ENCODE measurements at regions not wholly inside any gene's neighbourhood (a gene's known extent, or its start where the extent isn't known, plus 50 kb on each side); places are given as distances from the start of the nearest gene placed in this dataset.
"Not testable (repeated sequence)": the region's sequence is repeated elsewhere in the genome, so short reads cannot be mapped to it uniquely, and the experiment has no call there.

DNA sequence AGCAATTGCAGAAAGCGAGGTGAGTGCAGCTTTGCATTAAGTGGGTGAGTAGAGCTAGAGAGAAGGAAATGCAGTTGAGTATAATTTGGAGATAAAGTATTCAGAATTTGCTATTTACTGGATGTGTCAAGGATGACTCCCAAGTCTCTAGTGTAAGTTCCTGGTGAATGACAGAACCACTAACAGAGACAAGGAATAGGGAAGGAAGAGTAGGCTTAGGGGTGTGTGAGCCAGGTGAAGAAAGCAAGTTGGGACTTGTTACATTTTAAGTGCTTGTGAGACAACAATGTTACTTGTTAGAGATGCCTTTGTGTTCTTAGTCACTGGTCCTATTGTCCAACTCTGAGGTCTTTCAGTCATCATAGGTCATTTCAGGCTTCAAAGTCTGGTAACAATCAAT is 70.8 kb downstream of the TBC1D26 start:
- DNase-seq = not testable (repeated sequence)

DNA sequence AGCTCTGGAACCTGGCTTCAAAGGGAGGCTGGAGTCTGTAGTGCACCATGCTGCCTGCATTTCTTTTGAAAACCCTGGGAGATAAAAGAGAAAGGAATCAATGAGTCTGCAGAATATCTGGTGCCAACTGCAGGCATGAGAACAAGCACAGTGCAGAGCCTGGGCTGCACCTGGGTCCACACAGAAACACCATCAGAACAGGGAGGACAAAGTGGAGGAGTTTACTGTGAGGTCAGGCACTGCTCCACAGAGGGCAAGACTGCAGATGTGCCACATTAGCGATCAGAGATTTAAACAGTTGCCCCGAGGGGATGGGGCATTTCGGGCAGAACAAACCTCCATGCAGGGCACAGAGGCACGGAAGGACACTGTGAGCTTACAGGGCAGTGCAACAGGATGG is 74.7 kb downstream of the TBC1D26 start:
- not testable (repeated sequence) for DNase-seq

DNA sequence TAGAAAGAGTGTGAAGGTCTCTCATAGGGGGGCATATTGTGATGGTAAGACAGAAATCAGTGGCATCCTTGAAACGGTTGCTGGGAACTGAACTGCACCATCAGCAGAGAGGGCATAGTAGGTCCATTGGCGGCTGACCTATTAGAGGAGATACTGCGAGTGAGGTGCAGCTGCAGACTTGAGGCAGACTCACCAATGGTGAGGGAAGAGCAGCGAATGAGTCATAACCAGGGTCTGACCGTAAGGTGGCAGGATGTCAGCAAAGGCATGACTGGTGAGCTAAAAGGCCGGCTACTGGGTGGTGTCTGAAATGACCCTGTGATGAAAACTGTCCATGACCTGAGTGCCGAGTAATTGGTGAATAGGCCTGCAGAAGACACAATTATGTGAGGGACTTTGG is 81.3 kb downstream of the TBC1D26 start:
- DNase-seq = not testable (repeated sequence)

DNA sequence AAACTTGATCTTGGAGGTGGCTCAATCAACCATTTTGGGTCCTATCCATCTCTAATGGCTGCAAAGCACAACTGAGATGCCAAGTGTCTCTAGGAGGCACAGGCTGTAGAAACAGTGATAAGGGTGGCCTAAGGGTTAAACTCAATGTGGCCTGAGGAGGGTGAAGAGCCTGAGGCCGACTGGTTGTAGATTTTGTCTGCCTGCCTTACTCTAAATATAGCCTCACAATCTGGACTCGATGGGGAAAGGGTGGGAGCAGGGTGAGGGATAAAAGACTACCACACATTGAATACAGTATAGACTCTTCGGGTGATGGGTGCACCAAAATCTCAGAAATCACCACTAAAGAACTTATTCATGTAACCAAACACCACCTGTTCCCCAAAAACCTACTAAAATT is 81.9 kb downstream of the TBC1D26 start:
- DNase-seq = not testable (repeated sequence)

DNA sequence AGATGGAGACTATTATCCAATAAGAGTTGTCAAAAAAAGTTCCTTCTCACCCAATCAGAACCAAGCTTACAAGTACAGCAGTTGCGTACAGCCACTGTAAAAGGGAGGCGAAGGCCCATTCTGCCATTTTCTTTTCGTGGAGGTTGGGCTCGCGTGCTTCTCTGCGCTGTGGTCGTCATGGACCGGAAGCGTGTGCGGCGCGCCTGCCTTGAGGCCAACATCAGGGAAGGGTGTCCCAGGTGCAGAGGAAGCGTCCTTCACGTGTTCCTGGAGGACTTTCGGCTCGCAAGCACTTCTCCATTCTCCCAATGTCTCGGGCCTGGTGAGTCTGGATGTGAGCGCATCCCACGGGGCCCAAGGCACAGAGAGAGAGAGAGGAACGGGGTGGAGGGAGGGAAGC is 85.8 kb downstream of the TBC1D26 start:
- DNase-seq = not testable (repeated sequence)

DNA sequence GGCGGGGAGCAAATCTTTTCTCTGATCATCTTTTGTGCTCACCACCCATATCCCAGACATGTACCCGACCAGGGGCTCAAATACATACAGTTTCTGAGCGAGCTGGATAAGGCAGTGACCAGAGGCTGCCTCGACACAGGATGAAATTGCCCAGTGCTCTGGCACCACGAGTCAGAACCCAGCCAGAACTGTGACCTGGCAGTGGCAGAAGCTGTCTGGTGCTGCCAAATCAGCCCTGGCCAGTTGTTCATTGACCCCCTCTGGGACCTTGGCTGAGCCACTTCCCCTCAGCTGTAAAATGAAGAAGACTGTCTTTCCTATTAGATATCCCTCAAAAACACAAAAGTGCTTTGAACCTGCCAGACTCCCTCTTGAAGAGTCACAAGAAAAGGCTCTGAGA is 90.2 kb downstream of the TBC1D26 start:
- not testable (repeated sequence) for DNase-seq

DNA sequence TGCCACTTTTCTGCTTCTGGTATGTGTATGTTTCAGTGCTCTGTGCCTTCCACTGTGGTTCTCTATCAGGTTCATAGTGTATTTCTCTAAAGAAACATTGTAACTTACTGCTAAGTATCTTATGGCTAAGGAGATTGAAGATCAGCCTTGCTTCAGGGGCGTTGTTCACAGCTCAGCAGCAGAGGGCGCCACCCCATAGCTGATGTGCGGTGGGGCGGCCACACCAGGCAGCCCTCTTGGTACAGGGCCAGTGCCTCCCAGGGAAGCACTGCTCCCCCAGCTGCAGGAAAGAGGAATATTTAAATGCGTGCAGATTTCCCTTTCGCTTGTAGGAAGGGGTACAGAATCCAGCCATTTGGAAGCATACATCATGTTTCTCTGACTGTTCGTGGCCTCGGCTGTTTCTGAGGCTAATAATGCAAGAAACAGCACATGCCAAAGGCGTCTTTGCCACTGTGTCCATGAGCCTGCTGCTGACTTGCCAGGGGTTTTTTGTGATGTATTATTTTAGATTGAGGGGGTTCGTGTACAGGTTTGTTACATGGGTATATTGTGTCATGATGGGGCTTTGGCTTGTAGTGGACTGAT is 96.7 kb downstream of the TBC1D26 start:
- peak; percentile 65 for DNase-seq

DNA sequence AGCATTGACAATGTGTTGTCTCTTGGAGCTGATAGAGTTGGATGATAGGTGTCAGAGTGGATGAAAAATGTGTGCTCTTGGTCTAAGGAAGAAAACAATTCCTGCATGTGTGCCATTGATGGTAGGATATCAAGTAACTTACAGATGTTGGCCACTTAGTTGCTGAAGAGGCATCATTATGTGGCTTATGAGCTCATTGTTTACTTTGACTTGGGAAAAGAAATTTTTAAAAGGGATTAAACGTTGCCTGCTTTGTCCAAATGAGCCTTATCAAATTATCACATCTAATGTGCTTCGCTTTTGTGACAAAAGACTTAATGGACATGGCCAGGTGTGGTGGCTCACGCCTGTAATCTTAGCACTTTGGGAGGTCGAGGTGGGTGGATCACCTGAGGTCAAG is 98.1 kb downstream of the TBC1D26 start:
- DNase-seq = not testable (repeated sequence)

DNA sequence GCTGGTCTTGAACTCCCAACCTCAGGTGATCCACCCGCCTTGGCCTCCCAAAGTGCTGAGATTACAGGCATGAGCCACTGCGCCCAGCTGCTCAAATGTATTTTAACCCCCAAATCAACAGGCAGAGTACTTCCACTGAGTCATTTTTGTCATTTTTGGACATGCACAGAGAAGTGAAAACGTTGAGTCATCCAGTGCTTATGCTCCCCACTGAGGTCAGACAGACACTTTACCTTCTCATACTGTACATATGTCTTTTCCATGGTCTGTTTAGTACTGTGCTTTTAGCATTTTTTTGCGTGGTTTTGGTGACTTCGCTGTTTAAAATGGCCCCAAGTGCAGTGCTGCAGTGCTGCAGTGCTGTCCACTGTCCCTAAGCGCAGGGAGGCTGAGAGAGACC is 99.1 kb downstream of the TBC1D26 start:
- not testable (repeated sequence) for DNase-seq

DNA sequence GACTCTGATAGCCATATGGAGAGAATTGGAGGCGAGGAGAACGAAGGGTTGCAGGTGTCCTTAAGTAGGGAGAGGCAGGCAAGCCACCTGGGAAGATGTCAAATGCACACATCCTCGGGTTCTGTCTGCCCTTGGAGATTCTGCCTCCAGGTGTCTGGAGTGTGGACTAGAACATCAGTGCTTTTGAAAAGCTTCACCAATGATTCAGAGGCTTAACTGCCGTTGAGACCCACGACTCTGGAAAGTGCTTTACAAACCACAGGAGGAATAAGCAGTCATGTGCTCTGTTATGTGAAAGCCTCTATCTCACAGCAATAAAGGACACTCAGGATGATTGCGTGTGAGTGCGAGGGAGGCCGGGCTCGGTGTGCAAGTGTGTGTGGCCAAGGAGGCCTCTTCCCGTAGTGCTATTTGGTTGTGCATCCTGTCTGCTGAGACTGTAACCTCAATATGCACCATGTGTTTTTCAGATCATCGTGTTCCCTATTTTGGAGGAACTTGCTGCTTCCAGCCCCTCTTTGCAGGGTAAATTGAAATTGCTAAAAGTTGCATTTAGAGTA is 100.9 kb downstream of the TBC1D26 start:
- not testable (repeated sequence) for DNase-seq

DNA sequence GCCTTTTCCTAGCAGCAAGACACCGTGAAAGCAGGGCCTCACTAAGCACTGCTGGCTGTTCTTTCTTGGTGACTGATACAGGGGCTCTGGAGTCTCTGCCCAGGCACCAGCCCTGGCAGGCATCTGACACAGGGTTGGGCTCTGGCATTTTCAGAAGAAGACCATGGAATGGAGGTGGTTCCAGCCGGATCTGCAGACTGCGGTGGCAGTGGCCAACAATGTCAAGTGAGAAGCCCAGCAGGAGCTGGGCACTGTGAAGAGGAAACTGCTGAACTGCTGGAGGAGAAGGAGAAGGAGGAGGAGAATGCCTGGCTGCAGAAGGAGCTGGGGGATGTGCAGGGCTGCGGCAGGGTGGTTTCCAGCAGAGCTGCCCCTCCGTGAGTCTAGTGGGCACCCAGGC is 101.8 kb downstream of the TBC1D26 start:
- not testable (repeated sequence) for DNase-seq

DNA sequence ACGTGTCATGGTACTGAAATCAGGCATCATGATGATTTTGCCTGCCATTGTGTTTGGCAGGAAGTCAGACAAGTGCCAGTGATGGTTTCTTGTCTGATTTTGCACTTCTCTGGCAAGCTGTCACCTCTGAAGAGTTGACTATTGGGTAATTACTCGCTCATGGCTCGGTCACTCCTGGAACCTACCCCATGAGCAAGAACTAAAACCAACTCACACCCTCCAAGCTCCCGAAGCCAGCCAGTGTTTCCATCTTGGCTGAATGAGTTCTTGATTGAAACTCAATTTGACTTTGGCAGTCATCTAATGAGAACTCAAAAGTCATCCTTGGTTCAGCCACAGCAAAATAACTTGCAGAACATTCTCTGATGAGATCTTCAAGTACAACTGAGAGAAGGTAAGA is 103.4 kb downstream of the TBC1D26 start:
- DNase-seq = not testable (repeated sequence)

DNA sequence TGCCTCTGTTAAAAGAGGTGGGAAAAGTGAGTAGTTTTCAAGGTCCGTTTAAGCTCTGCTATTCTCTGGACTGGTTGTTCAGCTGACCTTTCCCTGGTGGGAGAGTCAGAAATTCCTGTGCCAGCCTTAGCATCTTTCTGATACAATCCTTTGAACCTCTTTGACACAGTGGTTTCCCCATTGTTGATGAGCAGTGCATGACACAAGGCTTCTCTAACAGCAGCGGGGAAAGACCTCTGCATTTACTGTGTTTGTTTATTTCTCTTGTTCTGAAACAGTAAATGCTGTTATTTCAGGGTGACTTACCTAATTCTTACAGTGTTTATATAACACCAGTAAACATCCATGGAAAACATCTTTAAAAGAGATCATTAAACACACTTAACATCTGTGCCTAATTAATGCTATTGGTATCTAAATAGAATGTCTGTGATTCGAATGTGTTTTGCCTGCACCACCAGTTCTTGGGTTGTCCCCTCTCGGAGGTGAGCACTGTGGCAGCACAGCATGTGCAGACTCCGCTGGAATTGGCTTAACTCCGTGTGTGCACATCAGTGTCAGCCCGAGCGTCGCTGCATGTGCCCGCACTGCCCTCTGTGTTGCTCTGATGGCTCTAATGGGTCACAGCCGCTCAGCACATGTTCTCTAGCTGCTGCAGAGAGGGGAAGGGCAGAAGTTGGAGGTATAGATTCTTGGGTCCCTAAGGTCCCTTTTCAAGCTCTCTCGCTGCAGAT is 104.3 kb downstream of the TBC1D26 start:
- DNase-seq = not testable (repeated sequence)

DNA sequence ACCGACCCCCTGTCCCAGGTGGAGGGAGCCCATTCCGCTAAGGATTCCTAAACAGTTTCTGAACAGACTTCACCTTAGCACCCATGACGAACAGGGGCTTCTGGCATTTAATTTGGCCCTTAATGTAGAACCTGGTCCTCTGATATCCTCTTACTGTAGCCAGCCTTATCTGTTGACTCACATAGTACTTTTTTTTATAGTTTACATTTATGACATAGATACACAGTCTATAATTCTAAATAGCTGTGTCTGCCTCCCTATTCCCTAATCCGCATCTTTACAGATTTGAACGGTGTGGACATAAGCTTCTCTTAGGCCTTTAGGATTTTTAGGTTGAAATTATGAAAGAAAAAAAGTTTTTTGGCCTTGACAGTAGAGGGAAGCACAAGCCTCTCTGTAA is 104.9 kb downstream of the TBC1D26 start:
- DNase-seq = not testable (repeated sequence)

DNA sequence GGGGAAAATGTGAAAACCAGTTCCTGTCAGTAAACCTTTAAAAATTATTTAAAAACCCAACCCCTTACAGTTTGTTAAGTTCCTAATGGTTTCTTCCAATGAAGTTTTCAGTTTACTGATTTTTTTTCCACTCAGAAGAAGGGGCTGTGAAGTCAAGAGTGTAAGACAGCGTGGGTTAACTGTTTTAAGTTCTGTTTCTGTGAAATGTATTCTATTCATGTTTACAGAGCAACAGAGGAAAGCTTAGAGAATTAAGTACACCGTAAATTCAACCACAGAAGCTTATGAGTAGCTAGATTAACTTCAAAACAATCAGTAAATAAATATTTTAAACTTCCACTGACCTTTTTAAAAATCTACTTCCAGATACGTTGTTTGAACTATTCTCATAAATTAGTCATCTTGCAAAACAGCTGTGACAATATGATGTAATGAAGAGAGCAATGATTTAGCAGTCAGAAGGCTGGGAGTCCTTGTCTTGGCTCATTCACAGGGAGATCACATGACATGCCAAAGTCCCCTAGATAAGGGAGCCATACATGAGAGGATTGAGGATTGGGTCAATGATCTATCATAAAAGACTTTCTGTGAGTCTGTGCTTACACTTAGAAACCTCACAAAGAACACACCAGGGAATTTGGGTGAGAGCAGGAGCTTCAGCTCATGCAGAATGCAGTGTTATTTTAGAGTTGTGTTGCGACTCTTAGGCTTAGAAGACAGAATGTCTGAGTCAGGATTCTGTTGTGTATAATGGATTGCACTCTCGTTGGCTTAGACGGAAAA is 97.3 kb upstream of the ADORA2B start:
- not testable (repeated sequence) for DNase-seq

DNA sequence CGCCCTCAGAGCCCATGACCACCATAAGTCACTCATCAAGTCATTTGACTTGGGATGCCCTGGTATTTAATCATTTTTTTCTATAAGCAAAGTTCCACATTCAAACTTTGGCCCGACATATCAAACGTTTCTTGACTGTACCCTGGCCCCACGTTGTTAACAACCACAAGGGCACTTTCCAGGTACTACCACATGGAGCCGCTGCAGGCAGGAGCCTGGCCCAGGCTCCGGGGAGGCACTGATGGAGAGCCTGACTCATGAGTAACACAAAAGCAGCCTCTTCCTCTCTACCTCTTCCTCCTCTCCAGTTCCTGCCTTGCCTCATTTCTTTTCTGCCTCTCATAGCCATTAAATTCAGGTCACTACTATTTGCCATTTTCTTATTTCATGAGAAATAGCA is 95.9 kb upstream of the ADORA2B start:
- not testable (repeated sequence) for DNase-seq

DNA sequence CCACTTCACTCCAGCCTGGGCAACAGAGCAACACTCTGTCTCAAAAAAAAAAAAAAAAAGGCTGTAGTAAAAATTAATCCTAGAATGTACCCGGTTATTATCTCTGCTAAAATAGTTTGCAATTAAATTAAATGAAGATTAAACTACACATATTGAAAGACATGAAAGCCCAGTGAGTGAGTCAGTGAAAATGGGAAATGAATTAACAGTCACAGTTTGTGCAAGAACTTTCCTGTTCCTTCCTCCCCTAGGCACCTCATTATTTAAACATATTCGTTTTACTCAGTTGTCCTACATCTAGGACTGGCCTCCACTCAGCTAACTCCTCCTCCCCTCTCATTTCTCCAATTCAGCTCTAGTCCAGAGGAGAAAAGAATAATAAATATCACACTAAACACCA is 94.9 kb upstream of the ADORA2B start:
- not testable (repeated sequence) for DNase-seq

DNA sequence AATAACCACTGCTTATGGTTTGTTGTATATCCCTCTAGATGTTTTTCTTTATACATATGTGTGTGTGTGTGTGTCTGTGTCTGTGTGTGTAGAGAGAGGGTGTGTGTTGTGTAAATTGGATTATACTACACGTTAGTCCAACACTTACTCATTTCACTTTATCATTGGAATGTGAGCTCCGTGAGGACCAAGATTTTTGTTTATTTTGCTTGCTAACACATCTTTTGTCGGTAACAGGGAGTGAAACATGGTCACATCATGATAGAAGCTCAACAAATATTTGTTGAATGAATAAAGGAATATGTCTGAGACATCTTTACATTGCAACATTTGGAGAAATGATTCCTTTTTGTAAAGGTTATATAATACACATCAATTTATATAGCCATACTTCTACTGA is 94.2 kb upstream of the ADORA2B start:
- DNase-seq = not testable (repeated sequence)

DNA sequence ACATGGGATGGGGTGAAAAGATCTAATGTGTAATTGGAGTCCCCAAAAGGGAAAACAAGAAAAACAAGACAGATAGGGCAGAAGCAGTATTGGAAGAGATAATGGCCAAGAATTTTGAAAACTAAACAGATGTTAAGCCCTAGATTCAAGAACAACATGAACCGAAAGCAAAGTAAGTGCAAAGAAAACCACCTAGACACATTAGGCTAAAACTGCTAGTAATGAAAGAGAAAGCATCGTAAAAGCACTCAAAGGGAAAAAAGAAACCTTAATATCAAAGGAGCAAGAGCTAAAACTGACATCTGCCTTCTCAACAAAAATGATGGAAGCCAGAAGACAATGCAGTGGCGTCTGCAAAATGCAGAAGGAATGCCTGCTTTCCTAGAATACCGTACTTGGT is 92.1 kb upstream of the ADORA2B start:
- not testable (repeated sequence) for DNase-seq

DNA sequence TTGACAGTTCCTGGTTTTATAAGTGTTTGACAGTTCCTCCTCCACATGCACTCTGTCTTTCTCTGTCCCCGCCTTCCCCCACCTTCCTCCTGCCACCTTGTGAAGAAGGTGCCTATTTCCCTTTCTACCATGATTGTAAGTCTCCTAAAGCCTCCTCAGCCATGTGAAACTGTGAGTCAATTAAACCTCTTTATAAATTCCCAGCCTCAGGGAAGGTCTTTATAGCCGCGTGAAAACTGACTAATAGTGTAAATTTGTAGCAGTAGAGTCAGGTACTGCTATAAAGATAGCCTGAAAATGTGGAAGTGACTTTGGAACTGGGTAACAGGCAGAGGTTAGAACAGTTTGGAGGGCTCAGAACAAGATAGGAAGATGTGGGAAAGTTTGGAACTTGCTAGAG is 88.7 kb upstream of the ADORA2B start:
- DNase-seq = not testable (repeated sequence)

DNA sequence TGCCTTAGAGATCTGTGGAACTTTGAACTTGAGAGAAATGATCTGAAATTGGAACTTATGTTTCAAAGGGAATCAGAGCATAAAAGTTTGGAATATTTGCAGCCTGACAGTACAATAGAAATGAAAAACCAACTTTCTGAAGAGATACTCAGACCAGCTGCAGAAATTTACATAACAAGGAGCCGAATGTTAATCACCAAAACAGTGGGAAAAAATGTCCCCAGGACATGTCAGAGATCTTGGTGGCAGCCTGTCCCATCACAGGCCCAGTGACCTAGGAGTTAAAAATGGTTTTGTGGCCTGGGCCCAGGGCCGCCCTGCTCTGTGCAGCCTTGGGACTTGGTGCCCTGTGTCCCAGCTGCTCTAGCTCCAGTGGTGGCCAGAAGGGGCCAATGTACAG is 88.2 kb upstream of the ADORA2B start:
- not testable (repeated sequence) for DNase-seq

DNA sequence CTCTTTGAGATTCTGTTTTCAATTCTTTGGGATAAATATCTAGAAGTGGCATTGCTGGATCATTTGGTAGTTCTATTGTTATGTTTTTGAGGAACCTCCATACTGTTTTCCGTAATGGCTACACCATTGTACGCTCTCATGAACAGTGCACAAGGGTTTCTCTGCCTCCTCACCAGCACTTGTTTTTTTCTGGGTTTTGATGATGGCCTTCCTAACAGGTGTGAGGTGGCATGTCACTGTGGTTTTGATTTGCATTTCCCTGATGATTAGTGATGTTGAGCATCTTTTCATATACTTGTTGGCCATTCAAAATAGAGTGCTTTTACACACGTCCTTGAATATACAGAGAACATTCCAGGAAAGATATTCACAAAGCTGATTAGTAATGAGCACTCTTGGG is 86.8 kb upstream of the ADORA2B start:
- DNase-seq = not testable (repeated sequence)

DNA sequence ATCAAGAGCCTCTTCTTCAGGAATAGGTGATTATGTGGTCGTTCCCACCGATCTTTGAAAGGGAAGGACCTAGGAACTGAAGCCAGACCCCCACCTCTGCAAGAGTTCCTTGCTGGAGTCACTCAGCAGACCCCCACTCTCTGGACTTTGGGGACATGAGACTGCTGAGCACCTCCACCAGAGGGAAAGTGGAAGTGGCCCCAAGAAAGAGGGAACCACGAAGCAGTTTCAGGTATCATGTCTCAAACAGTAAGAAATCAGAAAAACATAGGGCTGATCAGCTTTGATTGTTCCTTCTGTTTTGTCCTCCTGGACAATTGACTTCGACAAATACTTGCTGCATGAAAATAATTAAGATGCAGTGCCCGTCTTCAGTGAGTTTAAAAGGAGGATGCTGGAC is 84.2 kb upstream of the ADORA2B start:
- not testable (repeated sequence) for DNase-seq

All from NCI-H1105 (cell line).